K562 (cell line): ENCODE measurements at regions not wholly inside any gene's neighbourhood (a gene's known extent, or its start where the extent isn't known, plus 50 kb on each side); places are given as distances from the start of the nearest gene placed in this dataset.

ENCODE experiments used
- ATAC-seq: fragments of 200-7000 bp; cut with Tn5 transposase; 3 replicates; pipeline ENCODE4 v1.9.1; 2020; ENCODE audit warnings: moderate library complexity
- BruUV-seq: library from RNA; stranded (reverse); fragments of 400-500 nt; replicated peaks from 2 replicates; lab custom pipeline; 2021; lab: Mats Ljungman, UMichigan
- CTCF ChIA-PET: fragments of 300-600 bp; formaldehyde crosslinking; extraction: SDS; loops from one replicate; lab custom pipeline; 2021; ENCODE audit warnings: low intra/inter-chr PET ratio; lab: Yijun Ruan, JAX
- POLR2A ChIA-PET: fragments of 300-600, 350-650 bp; sonication (Branson Sonifier 250); formaldehyde crosslinking; extraction: SDS; loops from one replicate; lab custom pipeline; 2021; ENCODE audit warnings: antibody characterized with exemption, inconsistent platforms; lab: Yijun Ruan, JAX
- DNase-seq, 4 experiments: peaks; one replicate each; pipeline versions ENCODE4 v3.0.0 to v3.0.0-alpha.2; 2011 to 2018; ENCODE audit warnings: low spot score in 3 of 4, mixed read lengths in 3 of 4; ENCODE audit errors: extremely low read depth in 1 of 4
- FAIRE-seq: peaks from 2 replicates; lab custom pipeline; 2011; peaks lifted over from hg19 to GRCh38; lab: Jason Lieb, UNC
- H2AFZ ChIP-seq: 2 replicates; pipeline ENCODE4 v1.6.0; 2011; ENCODE audit warnings: low read depth, low read length, control low read depth, inconsistent platforms
- H3K27ac ChIP-seq: fragments of 200-600 bp; 3 replicates; pipeline ENCODE4 v1.8.0; 2011; ENCODE audit warnings: low read depth, mild to moderate bottlenecking, control low read depth, inconsistent platforms, low read length, moderate library complexity, mixed read lengths; ENCODE audit errors: extremely low read depth
- H3K27me3 ChIP-seq, 2 experiments: fragments of 300-600 bp in 1 of 2; 2 replicates in 1 of 2; 3 replicates in 1 of 2; pipeline versions ENCODE4 v1.6.0 to v1.8.0; 2011; ENCODE audit warnings: inconsistent platforms in 2 of 2, low read length in 2 of 2, mild to moderate bottlenecking in 1 of 2, mixed read lengths in 1 of 2, moderate library complexity in 1 of 2; ENCODE audit not compliant: control insufficient read depth in 2 of 2, insufficient read depth in 2 of 2
- H3K36me3 ChIP-seq: fragments of 300-600 bp; 3 replicates; pipeline ENCODE4 v1.8.0; 2011; ENCODE audit warnings: mild to moderate bottlenecking, low read length, inconsistent platforms; ENCODE audit not compliant: control insufficient read depth, insufficient read depth
- H3K4me1 ChIP-seq, 2 experiments: fragments of 200-600 bp in 1 of 2; replicated peaks in 1 of 2; 2 replicates in 1 of 2; 3 replicates in 1 of 2; pipeline versions ENCODE4 v1.5.1 to v1.8.0; 2011; ENCODE audit warnings: inconsistent platforms in 2 of 2, low read length in 2 of 2, mild to moderate bottlenecking in 1 of 2, mixed read lengths in 1 of 2, moderate library complexity in 1 of 2; ENCODE audit not compliant: control insufficient read depth in 2 of 2, insufficient read depth in 2 of 2
- H3K4me2 ChIP-seq: 2 replicates; pipeline ENCODE4 v1.6.1; 2011; ENCODE audit warnings: low read length, control low read depth, inconsistent platforms, mixed read lengths; ENCODE audit not compliant: insufficient read depth
- H3K4me3 ChIP-seq: fragments of 200-600 bp; sonication (generic), shearing (Covaris generic); 2 replicates; pipeline ENCODE4 v1.5.1; 2016; ENCODE audit warnings: control low read depth, inconsistent platforms
- H3K79me2 ChIP-seq: fragments of 200-600 bp; 3 replicates; pipeline ENCODE4 v1.8.0; 2011; ENCODE audit warnings: low read length, inconsistent platforms; ENCODE audit not compliant: control insufficient read depth, insufficient read depth
- H3K9ac ChIP-seq, 2 experiments: 2 replicates each; pipeline versions ENCODE4 v1.6.0 to v1.6.1; 2011; ENCODE audit warnings: low read depth in 2 of 2, low read length in 2 of 2, control low read depth in 1 of 2, inconsistent platforms in 1 of 2, mild to moderate bottlenecking in 1 of 2, mixed read lengths in 1 of 2; ENCODE audit not compliant: insufficient read depth in 1 of 2
- H3K9me1 ChIP-seq: one replicate; pipeline ENCODE4 v1.6.0; 2011; ENCODE audit warnings: inconsistent platforms, mild to moderate bottlenecking, low read length, moderate library complexity; ENCODE audit not compliant: control insufficient read depth, insufficient read depth
- H3K9me3 ChIP-seq: replicated peaks from 2 replicates; pipeline ENCODE4 v1.5.1; 2011; ENCODE audit warnings: low read depth, low read length, inconsistent platforms; ENCODE audit not compliant: control insufficient read depth, insufficient read depth
- H4K20me1 ChIP-seq: replicated peaks from 2 replicates; pipeline ENCODE4 v1.6.1; 2011; ENCODE audit warnings: low read length, inconsistent platforms, mixed read lengths; ENCODE audit not compliant: control insufficient read depth, insufficient read depth
- ATF6 ChIP-seq: sonication (generic); formaldehyde crosslinking; IDR thresholded peaks from 2 replicates; pipeline ENCODE4 v1.4.0; 2020; ENCODE audit warnings: mild to moderate bottlenecking, missing genetic modification reagents
- HMG20A ChIP-seq: fragments of 450-650 bp; formaldehyde crosslinking; conservative IDR thresholded peaks from 2 replicates; pipeline ENCODE4 v1.4.0; 2020; ENCODE audit warnings: mild to moderate bottlenecking, mixed read lengths
- HOXB6 ChIP-seq: fragments of 250-450 bp; sonication (Bioruptor Pico); IDR thresholded peaks from 2 replicates; pipeline ENCODE4 v1.5.1; 2022; ENCODE audit warnings: mild to moderate bottlenecking, borderline replicate concordance
- NFXL1 ChIP-seq: fragments of 450-650 bp; formaldehyde crosslinking; IDR thresholded peaks from 2 replicates; pipeline ENCODE4 v1.4.0; 2021; ENCODE audit warnings: mild to moderate bottlenecking
- RFX7 ChIP-seq: fragments of 250-450 bp; sonication (Bioruptor Pico); IDR thresholded peaks from 2 replicates; pipeline ENCODE4 v1.5.1; 2021; ENCODE audit warnings: mild to moderate bottlenecking
- SIN3B ChIP-seq: fragments of 450-650 bp; IDR thresholded peaks from 2 replicates; pipeline ENCODE4 v1.6.1; 2017; ENCODE audit warnings: low read depth, mild to moderate bottlenecking, moderate library complexity
- TAF1 ChIP-seq: IDR thresholded peaks from 2 replicates; pipeline ENCODE4 v1.6.1; 2011; ENCODE audit warnings: mild to moderate bottlenecking, low read length, moderate library complexity; ENCODE audit not compliant: insufficient read depth, control insufficient read depth, severe bottlenecking; ENCODE audit errors: extremely low read depth
- TAF9B ChIP-seq: fragments of 450-650 bp; IDR thresholded peaks from 2 replicates; pipeline ENCODE4 v1.6.1; 2018; ENCODE audit warnings: mild to moderate bottlenecking; ENCODE audit not compliant: partially characterized antibody
- THRAP3 ChIP-seq: fragments of 450-650 bp; IDR thresholded peaks from 2 replicates; pipeline ENCODE4 v1.6.1; 2016; ENCODE audit warnings: mild to moderate bottlenecking, inconsistent platforms, borderline replicate concordance
- ZNF316 ChIP-seq: fragments of 450-650 bp; IDR thresholded peaks from 2 replicates; pipeline ENCODE4 v1.6.1; 2016
- ZNF668 ChIP-seq: fragments of 250-450 bp; sonication (Bioruptor Pico); IDR thresholded peaks from 2 replicates; pipeline ENCODE4 v1.8.0; 2022; ENCODE audit warnings: mild to moderate bottlenecking, inconsistent platforms
- ZNF76 ChIP-seq: fragments of 250-450 bp; sonication (Bioruptor Pico); IDR thresholded peaks from 2 replicates; pipeline ENCODE4 v1.4.0; 2020; ENCODE audit warnings: mild to moderate bottlenecking, moderate library complexity, borderline replicate concordance
- WGBS: fragments of 100-300 bp; shearing (Covaris generic); methylation state at CpG from one replicate; pipeline ENCODE4 v1.1.6; 2016; ENCODE audit warnings: low coverage, mixed read lengths; ENCODE audit not compliant: insufficient coverage; ENCODE audit errors: missing lambda C conversion rate; 5-methylcytosine and 5-hydroxymethylcytosine counted together
- in situ Hi-C: fragments of 300-500 bp; cut with MboI; formaldehyde crosslinking; loops from 4 replicates; pipeline ENCODE4 v1.15.0; 2018; ENCODE audit warnings: inconsistent platforms, mixed read lengths
- intact Hi-C: fragments of 100-400 bp; cut with micrococcal nuclease; formaldehyde crosslinking; loops from 2 replicates; pipeline ENCODE4 v1.14.2; 2022
- TF ChIP-seq, protein P1 (sequence below): fragments of 250-450 bp; sonication (Bioruptor Pico); IDR thresholded peaks from 2 replicates; pipeline ENCODE4 v1.5.0; 2021

DNA sequence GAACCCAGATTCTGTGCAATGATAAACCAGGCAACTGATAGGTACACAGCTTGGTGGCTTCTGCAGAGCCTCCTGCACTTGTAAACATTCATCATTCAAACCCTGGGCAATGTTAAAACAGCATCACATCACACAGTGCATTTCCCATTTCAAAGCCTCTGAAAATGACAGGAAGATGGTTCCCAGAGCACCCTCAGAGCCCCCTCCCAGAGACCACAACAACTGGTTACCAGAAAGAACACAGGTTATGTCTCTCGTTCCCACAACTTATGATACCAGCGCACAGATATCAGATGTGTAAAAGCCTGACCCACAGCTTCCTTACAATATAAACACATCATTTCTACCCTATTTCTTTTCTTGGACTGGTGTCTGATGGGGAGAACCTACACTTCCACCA is 248.7 kb downstream of the AUH start:
- H3K27ac ChIP-seq, result no peak overlapping the region
- TF ChIP-seq ZNF76 (no peak), HOXB6 (CRISPR knock-in tag) (no peak), SIN3B (no peak), RFX7 (CRISPR knock-in tag) (no peak), TAF1 (no peak), HMG20A (CRISPR knock-in tag) (no peak), TAF9B (no peak), NFXL1 (CRISPR knock-in tag) (no peak), ZNF316 (no peak), ZNF668 (CRISPR knock-in tag) (no peak), ATF6 (CRISPR knock-in tag) (no peak), THRAP3 (no peak)
- TF ChIP-seq, protein P1, sequence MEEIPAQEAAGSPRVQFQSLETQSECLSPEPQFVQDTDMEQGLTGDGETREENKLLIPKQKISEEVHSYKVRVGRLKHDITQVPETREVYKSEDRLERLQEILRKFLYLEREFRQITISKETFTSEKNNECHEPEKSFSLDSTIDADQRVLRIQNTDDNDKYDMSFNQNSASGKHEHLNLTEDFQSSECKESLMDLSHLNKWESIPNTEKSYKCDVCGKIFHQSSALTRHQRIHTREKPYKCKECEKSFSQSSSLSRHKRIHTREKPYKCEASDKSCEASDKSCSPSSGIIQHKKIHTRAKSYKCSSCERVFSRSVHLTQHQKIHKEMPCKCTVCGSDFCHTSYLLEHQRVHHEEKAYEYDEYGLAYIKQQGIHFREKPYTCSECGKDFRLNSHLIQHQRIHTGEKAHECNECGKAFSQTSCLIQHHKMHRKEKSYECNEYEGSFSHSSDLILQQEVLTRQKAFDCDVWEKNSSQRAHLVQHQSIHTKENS, result no peak
- H2AFZ ChIP-seq, result no peak overlapping the region
- H3K9ac ChIP-seq, result no peak overlapping the region
- DNase-seq (no peak), FAIRE-seq (no peak), ATAC-seq (no peak)
- intact Hi-C loops (no loop called here), in situ Hi-C loops (no loop called here)
- CTCF ChIA-PET, result no interaction called here
- peaks cover 0 to 6% of the 10 kb centered on the region in 2 experiments; a peak in 1 of 5 replicates for H3K27me3 ChIP-seq
- 0% methylated on average over 2 of the region's 2 CpGs for WGBS
- BruUV-seq, result no TSS peak
- no peak overlapping the region for H3K4me3 ChIP-seq
- H3K79me2 ChIP-seq, result no peaks in the 10 kb centered on the region
- no peaks in the 10 kb centered on the region for H3K36me3 ChIP-seq
- POLR2A ChIA-PET, result no interaction called here
- no peaks in the 10 kb centered on the region for H4K20me1 ChIP-seq
- H3K4me1 ChIP-seq, result peaks cover 3 to 8% of the 10 kb centered on the region in 2 experiments; a peak in 3 of 5 replicates
- H3K9me1 ChIP-seq, result no peaks in the 10 kb centered on the region
- no peak overlapping the region for H3K4me2 ChIP-seq
- H3K9me3 ChIP-seq, result no peaks in the 10 kb centered on the region
